Right lobe of liver (tissue), 6 donors: ENCODE measurements at regions not wholly inside any gene's neighbourhood (a gene's known extent, or its start where the extent isn't known, plus 50 kb on each side); places are given as distances from the start of the nearest gene placed in this dataset.

Experiments used
- ATAC-seq, 4 donors: fragments of 200-7000 bp; cut with Tn5 transposase; one replicate each; pipeline ENCODE4 v1.9.1; 2020; ENCODE audit warnings: mild to moderate bottlenecking in 4 of 4, moderate library complexity in 4 of 4
- DNase-seq, 3 donors: peaks; one replicate each; pipeline ENCODE4 v3.0.0-alpha.2; 2020
- H3K27ac ChIP-seq, 3 donors: fragments of 200-600 bp; one replicate each; pipeline ENCODE4 v1.8.0; 2022
- H3K27me3 ChIP-seq, 2 donors: fragments of 200-600 bp; one replicate each; pipeline ENCODE4 v1.8.0; 2022
- H3K36me3 ChIP-seq, 4 donors: fragments of 200-600 bp; sonication (generic) in 1 of 4; one replicate each; pipeline versions ENCODE4 v1.5.1 to v1.8.0; 2017 to 2022; ENCODE audit warnings: control low read depth in 1 of 4
- H3K4me1 ChIP-seq, 4 donors: fragments of 200-600 bp; sonication (generic) in 1 of 4; one replicate each; pipeline versions ENCODE4 v1.5.1 to v1.8.0; 2017 to 2022; ENCODE audit warnings: control low read depth in 1 of 4
- H3K4me3 ChIP-seq, 3 donors: fragments of 200-600 bp; one replicate each; pipeline ENCODE4 v1.8.0; 2022
- H3K9me3 ChIP-seq, 4 donors: fragments of 200-600 bp; sonication (generic) in 1 of 4; one replicate each; pipeline versions ENCODE4 v1.5.1 to v1.8.0; 2017 to 2022; ENCODE audit warnings: control low read depth in 1 of 4
- CTCF ChIP-seq, 4 donors: fragments of 200-600 bp in 3 of 4; fragments of 450-650 bp in 1 of 4; IDR thresholded peaks; one replicate each; pipeline versions ENCODE4 v1.5.1 to v1.8.0; 2016 to 2022; ENCODE audit warnings: antibody characterized with exemption in 4 of 4, mild to moderate bottlenecking in 2 of 4
- POLR2A ChIP-seq: fragments of 450-650 bp; IDR thresholded peaks from one replicate; pipeline ENCODE4 v1.6.1; 2017; ENCODE audit warnings: antibody characterized with exemption, mild to moderate bottlenecking
- WGBS: methylation state at CpG from one replicate; pipeline ENCODE4 v1.1.6; 2018; ENCODE audit warnings: low coverage, low lambda C conversion rate; ENCODE audit not compliant: insufficient coverage; ENCODE audit errors: missing lambda C conversion rate; 5-methylcytosine and 5-hydroxymethylcytosine counted together
- intact Hi-C, 2 donors: fragments of 100-400 bp; cut with DNase I; formaldehyde crosslinking; loops; one replicate each; pipeline versions ENCODE4 v1.11.2 to v1.14.1; 2022
- donor health status: DM: no; HTN: yes; CAD: no.
- donor health status: DM: no; HTN: no; CAD: no.
- donor health status: DM: no; HTN: no; CAD: no.
- donor health status: DM: no; HTN: yes; CAD: no.
- donor health status: DM: no; HTN: yes; CAD: no.

- DNase-seq (no peak), ATAC-seq (peak in 1 of 4 donors; percentile 14)
- no peaks in the 10 kb centered on the region for H3K36me3 ChIP-seq
- no peak overlapping the region for H3K4me3 ChIP-seq
- WGBS: 44% methylated on average over 9 of the region's 9 CpGs
- no peaks in the 10 kb centered on the region for H3K4me1 ChIP-seq
- TF ChIP-seq POLR2A (no peak), CTCF (IDR thresholded peaks at IDR 0.05) (no peak)
- peaks cover 0 to 10% of the 10 kb centered on the region in 2 donors for H3K27me3 ChIP-seq
- intact Hi-C loops: no loop called here
- H3K9me3 ChIP-seq: no peaks in the 10 kb centered on the region
- H3K27ac ChIP-seq: no peak overlapping the region
Observed at GRCh38 chr7:128177768-128178550, 63.1 kb upstream of the LEP start.

GRCh38 chr7:128178611-128179010 is 62.5 kb upstream of the LEP start:
- ATAC-seq (peak in 1 of 4 donors; percentile 26), DNase-seq (no peak)
- H3K27me3 ChIP-seq: peaks cover 0 to 10% of the 10 kb centered on the region in 2 donors
- 54% methylated on average over 3 of the region's 3 CpGs for WGBS
- H3K9me3 ChIP-seq: no peaks in the 10 kb centered on the region
- intact Hi-C loops: no loop called here
- no peak overlapping the region for H3K4me3 ChIP-seq
- no peaks in the 10 kb centered on the region for H3K36me3 ChIP-seq
- H3K4me1 ChIP-seq: no peaks in the 10 kb centered on the region
- no peak overlapping the region for H3K27ac ChIP-seq
- TF ChIP-seq POLR2A (no peak), CTCF (IDR thresholded peaks at IDR 0.05) (no peak)

- no peaks in the 10 kb centered on the region for H3K9me3 ChIP-seq
- no peak overlapping the region for H3K4me3 ChIP-seq
- H3K4me1 ChIP-seq: no peaks in the 10 kb centered on the region
- no peaks in the 10 kb centered on the region for H3K36me3 ChIP-seq
- H3K27me3 ChIP-seq: no peaks in the 10 kb centered on the region
- WGBS: 38% methylated on average over 8 of the region's 16 CpGs
- DNase-seq: peak in 1 of 3 donors; percentile 9
- ATAC-seq: no peak
- no peak for TF ChIP-seq CTCF (IDR thresholded peaks at IDR 0.05)
- no peak for TF ChIP-seq POLR2A
- intact Hi-C loops: no loop called here
- no peak overlapping the region for H3K27ac ChIP-seq
Observed at GRCh38 chr7:128188396-128189230, 52.5 kb upstream of the LEP start.

GRCh38 chr7:128189231-128189930 is 51.7 kb upstream of the LEP start:
- Histone ChIP-seq H3K27me3 (no peaks in the 10 kb centered on the region), H3K27ac (no peak overlapping the region), H3K4me1 (no peaks in the 10 kb centered on the region), H3K36me3 (no peaks in the 10 kb centered on the region), H3K9me3 (no peaks in the 10 kb centered on the region), H3K4me3 (no peak overlapping the region)
- intact Hi-C loops: no loop called here
- TF ChIP-seq CTCF (IDR thresholded peaks at IDR 0.05) (no peak), POLR2A (no peak)
- ATAC-seq (peak in 1 of 4 donors; percentile 33), DNase-seq (peak in 1 of 3 donors; percentile 35)
- WGBS: 73% methylated on average over 2 of the region's 8 CpGs
